ENCODE measurements at regions not wholly inside any gene's neighbourhood (a gene's known extent, or its start where the extent isn't known, plus 50 kb on each side); places are given as distances from the start of the nearest gene placed in this dataset.
A peak's percentile ranks its signal among the peaks of the same experiment; 100 is the strongest.

- Histone ChIP-seq H3K27me3 (ENCODE audit: insufficient read depth, low read length) (no peaks in the 10 kb centered on the region; the same call in 1 of the 2 replicates), H3K4me1 (ENCODE audit: insufficient read depth, low read length) (peaks cover 42% of the 10 kb centered on the region), H3K9ac (ENCODE audit: low read depth, low read length) (no peak overlapping the region), H3K27ac (ENCODE audit: low read depth, low read length) (peak overlapping the region; percentile 79), H3K4me3 (ENCODE audit: low read length) (no peak overlapping the region), H3K36me3 (ENCODE audit: insufficient read depth, low read length) (no peaks in the 10 kb centered on the region), H3K9me3 (ENCODE audit: insufficient read depth, low read depth, low read length) (no peaks in the 10 kb centered on the region)
- 42% methylated on average over 2 of the region's 2 CpGs for WGBS
These were observed 132.2 kb upstream of the FOXD3 start for GRCh38 chr1:63190171-63190570.

- 2% methylated on average over 7 of the region's 7 CpGs for WGBS
- Histone ChIP-seq H3K9ac (ENCODE audit: low read depth, low read length) (no peak overlapping the region), H3K4me3 (ENCODE audit: low read length) (peak overlapping the region; percentile 17; the same call in 1 of the 2 replicates), H3K36me3 (ENCODE audit: insufficient read depth, low read length) (no peaks in the 10 kb centered on the region), H3K4me1 (ENCODE audit: insufficient read depth, low read length) (peaks cover 32% of the 10 kb centered on the region), H3K27me3 (ENCODE audit: insufficient read depth, low read length) (peaks cover 64% of the 10 kb centered on the region), H3K9me3 (ENCODE audit: insufficient read depth, low read depth, low read length) (no peaks in the 10 kb centered on the region), H3K27ac (ENCODE audit: low read depth, low read length) (peak overlapping the region; percentile 15; the same call in 1 of the 2 replicates)
These were observed 123.4 kb upstream of the FOXD3 start for GRCh38 chr1:63198871-63199394.

- no peaks in the 10 kb centered on the region for H3K36me3 ChIP-seq (ENCODE audit: insufficient read depth, low read length)
- no peak overlapping the region; the same call in 1 of the 2 replicates for H3K4me3 ChIP-seq (ENCODE audit: low read length)
- H3K9me3 ChIP-seq (ENCODE audit: insufficient read depth, low read depth, low read length), result no peaks in the 10 kb centered on the region
- peaks cover 64% of the 10 kb centered on the region for H3K27me3 ChIP-seq (ENCODE audit: insufficient read depth, low read length)
- 28% methylated on average over 3 of the region's 7 CpGs for WGBS
- no peak overlapping the region for H3K9ac ChIP-seq (ENCODE audit: low read depth, low read length)
- H3K27ac ChIP-seq (ENCODE audit: low read depth, low read length), result peak overlapping the region; percentile 10; the same call in 1 of the 2 replicates
- peaks cover 32% of the 10 kb centered on the region for H3K4me1 ChIP-seq (ENCODE audit: insufficient read depth, low read length)
These were observed 122.5 kb upstream of the FOXD3 start for GRCh38 chr1:63199706-63200335.

DNA sequence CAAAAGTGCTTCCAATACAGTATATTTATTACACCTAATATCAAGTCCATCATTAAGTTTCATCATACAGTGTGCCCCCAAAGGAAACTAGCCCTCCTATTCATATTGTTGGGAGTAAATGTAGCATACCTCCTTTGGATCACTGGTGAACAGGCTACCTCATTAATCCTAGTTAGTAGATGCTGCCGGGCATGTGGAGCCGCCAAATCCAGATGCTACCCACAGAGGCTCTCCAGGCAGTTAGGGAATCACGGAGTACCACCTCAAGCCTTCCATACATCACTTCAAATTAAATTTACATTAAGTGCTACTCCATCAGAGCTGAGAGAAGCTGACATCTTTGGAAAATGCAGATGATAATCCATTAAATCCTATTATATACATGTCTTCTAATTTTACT, 121.7 kb upstream of the FOXD3 start:
- no peaks in the 10 kb centered on the region for H3K9me3 ChIP-seq (ENCODE audit: insufficient read depth, low read depth, low read length)
- H3K27ac ChIP-seq (ENCODE audit: low read depth, low read length), result no peak overlapping the region
- H3K4me1 ChIP-seq (ENCODE audit: insufficient read depth, low read length), result peaks cover 32% of the 10 kb centered on the region
- no peak overlapping the region for H3K9ac ChIP-seq (ENCODE audit: low read depth, low read length)
- no peaks in the 10 kb centered on the region for H3K36me3 ChIP-seq (ENCODE audit: insufficient read depth, low read length)
- H3K27me3 ChIP-seq (ENCODE audit: insufficient read depth, low read length), result peaks cover 64% of the 10 kb centered on the region
- 39% methylated on average over 3 of the region's 3 CpGs for WGBS
- no peak overlapping the region for H3K4me3 ChIP-seq (ENCODE audit: low read length)

- Histone ChIP-seq H3K4me3 (ENCODE audit: low read length) (no peak overlapping the region), H3K9me3 (ENCODE audit: insufficient read depth, low read depth, low read length) (no peaks in the 10 kb centered on the region), H3K27ac (ENCODE audit: low read depth, low read length) (no peak overlapping the region), H3K27me3 (ENCODE audit: insufficient read depth, low read length) (peaks cover 37% of the 10 kb centered on the region), H3K4me1 (ENCODE audit: insufficient read depth, low read length) (peaks cover 22% of the 10 kb centered on the region), H3K36me3 (ENCODE audit: insufficient read depth, low read length) (no peaks in the 10 kb centered on the region), H3K9ac (ENCODE audit: low read depth, low read length) (no peak overlapping the region)
- WGBS, result 98% methylated on average over 2 of the region's 2 CpGs
These were observed 118.7 kb upstream of the FOXD3 start for GRCh38 chr1:63203641-63204040.

DNA sequence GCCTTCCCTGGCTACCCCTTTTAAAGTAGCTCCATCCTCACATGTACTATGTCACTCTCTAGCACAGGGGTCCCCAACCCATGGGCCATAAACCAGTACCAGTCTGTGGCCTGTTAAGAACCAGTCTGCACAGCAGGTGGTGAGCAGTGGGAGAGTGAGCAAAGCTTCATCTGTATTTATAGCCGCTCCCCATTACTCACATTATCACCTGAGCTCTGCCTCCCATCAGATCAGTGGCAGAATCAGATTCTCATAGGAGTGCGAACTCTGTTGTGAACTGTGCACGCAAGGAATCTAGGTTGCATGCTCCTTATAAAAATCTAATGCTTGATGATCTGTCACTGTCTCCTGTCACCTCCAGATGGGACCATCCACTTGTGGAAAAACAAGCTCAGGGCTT, 116.6 kb upstream of the FOXD3 start:
- H3K27me3 ChIP-seq (ENCODE audit: insufficient read depth, low read length), result peaks cover 17% of the 10 kb centered on the region

GRCh38 chr1:63214553-63214952, 107.8 kb upstream of the FOXD3 start:
- Histone ChIP-seq H3K27ac (ENCODE audit: low read depth, low read length) (no peak overlapping the region), H3K4me3 (ENCODE audit: low read length) (no peak overlapping the region)
- WGBS, result 91% methylated on average over 1 of the region's 2 CpGs

More for the DNA sequence above, 116.6 kb upstream of the FOXD3 start:
- H3K9me3 ChIP-seq (ENCODE audit: insufficient read depth, low read depth, low read length), result no peaks in the 10 kb centered on the region
- 94% methylated on average over 3 of the region's 3 CpGs for WGBS
- no peak overlapping the region for H3K9ac ChIP-seq (ENCODE audit: low read depth, low read length)
- H3K4me3 ChIP-seq (ENCODE audit: low read length), result no peak overlapping the region
- H3K36me3 ChIP-seq (ENCODE audit: insufficient read depth, low read length), result no peaks in the 10 kb centered on the region
- peaks cover 12% of the 10 kb centered on the region for H3K4me1 ChIP-seq (ENCODE audit: insufficient read depth, low read length)
- no peak overlapping the region for H3K27ac ChIP-seq (ENCODE audit: low read depth, low read length)

GRCh38 chr1:63223426-63223825, 98.9 kb upstream of the FOXD3 start:
- Histone ChIP-seq H3K27ac (ENCODE audit: low read depth, low read length) (no peak overlapping the region), H3K36me3 (ENCODE audit: insufficient read depth, low read length) (no peaks in the 10 kb centered on the region), H3K4me3 (ENCODE audit: low read length) (no peak overlapping the region), H3K27me3 (ENCODE audit: insufficient read depth, low read length) (no peaks in the 10 kb centered on the region), H3K9ac (ENCODE audit: low read depth, low read length) (no peak overlapping the region), H3K9me3 (ENCODE audit: insufficient read depth, low read depth, low read length) (no peaks in the 10 kb centered on the region), H3K4me1 (ENCODE audit: insufficient read depth, low read length) (no peaks in the 10 kb centered on the region)
- 70% methylated on average over 4 of the region's 4 CpGs for WGBS

More at GRCh38 chr1:63214553-63214952, 107.8 kb upstream of the FOXD3 start:
- H3K36me3 ChIP-seq (ENCODE audit: insufficient read depth, low read length), result no peaks in the 10 kb centered on the region
- H3K27me3 ChIP-seq (ENCODE audit: insufficient read depth, low read length), result no peaks in the 10 kb centered on the region
- H3K9me3 ChIP-seq (ENCODE audit: insufficient read depth, low read depth, low read length), result peaks cover 5% of the 10 kb centered on the region
- H3K4me1 ChIP-seq (ENCODE audit: insufficient read depth, low read length), result peaks cover 1% of the 10 kb centered on the region; the same call in 1 of the 2 replicates
- H3K9ac ChIP-seq (ENCODE audit: low read depth, low read length), result no peak overlapping the region

DNA sequence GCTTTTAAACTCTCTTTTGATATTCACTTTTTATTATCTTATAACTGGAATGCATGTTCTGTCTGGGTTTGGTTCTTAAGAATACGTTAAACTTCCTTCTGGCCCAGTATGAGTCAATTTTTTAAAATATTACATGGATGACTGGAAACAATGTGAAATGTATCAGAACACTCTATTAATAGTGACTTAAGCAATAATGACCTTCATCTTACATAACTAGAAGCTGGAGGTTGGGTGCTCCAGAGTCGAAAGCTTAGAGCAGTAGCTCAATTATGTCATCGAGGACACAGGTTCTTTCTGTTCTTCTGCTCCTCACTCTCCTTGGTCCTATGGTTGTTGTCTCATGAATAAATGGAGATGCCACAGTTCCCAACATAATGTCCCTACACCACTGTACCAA, 91.6 kb upstream of the FOXD3 start:
- no peaks in the 10 kb centered on the region for H3K36me3 ChIP-seq (ENCODE audit: insufficient read depth, low read length)
- no peaks in the 10 kb centered on the region for H3K27me3 ChIP-seq (ENCODE audit: insufficient read depth, low read length)
- H3K27ac ChIP-seq (ENCODE audit: low read depth, low read length), result no peak overlapping the region
- WGBS, result 100% methylated on average over 2 of the region's 3 CpGs
- no peak overlapping the region for H3K4me3 ChIP-seq (ENCODE audit: low read length)
- no peak overlapping the region for H3K9ac ChIP-seq (ENCODE audit: low read depth, low read length)
- peaks cover 4% of the 10 kb centered on the region; the same call in 1 of the 2 replicates for H3K4me1 ChIP-seq (ENCODE audit: insufficient read depth, low read length)
- H3K9me3 ChIP-seq (ENCODE audit: insufficient read depth, low read depth, low read length), result peaks cover 5% of the 10 kb centered on the region; the same call in 1 of the 2 replicates

GRCh38 chr1:63238721-63239120, 83.6 kb upstream of the FOXD3 start:
- Histone ChIP-seq H3K4me3 (ENCODE audit: low read length) (no peak overlapping the region), H3K9ac (ENCODE audit: low read depth, low read length) (no peak overlapping the region), H3K36me3 (ENCODE audit: insufficient read depth, low read length) (no peaks in the 10 kb centered on the region), H3K27ac (ENCODE audit: low read depth, low read length) (no peak overlapping the region), H3K4me1 (ENCODE audit: insufficient read depth, low read length) (no peaks in the 10 kb centered on the region), H3K9me3 (ENCODE audit: insufficient read depth, low read depth, low read length) (peaks cover 5% of the 10 kb centered on the region; the same call in 1 of the 2 replicates), H3K27me3 (ENCODE audit: insufficient read depth, low read length) (no peaks in the 10 kb centered on the region)
- WGBS, result 100% methylated on average over 1 of the region's 1 CpG

DNA sequence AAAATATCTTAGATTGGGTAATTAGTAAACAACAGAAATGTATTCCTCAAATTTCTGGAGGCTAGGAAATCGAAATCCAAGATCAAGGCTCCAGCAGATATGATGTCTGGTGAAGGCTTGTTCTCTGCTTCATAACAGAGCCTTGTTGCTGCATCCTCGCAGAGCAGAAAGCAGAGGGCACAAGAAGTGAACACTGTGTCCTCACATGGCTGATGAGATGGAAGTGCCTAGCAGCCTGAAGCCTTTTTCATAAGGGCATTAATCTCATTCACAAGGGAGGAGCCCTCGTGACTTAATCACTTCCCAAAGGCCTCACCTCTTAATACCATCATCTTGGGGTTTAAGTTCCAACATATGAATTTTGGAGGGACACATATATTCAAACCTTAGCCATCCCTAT, 77.2 kb upstream of the FOXD3 start:
- whole genome bisulfite sequencing, result 97% methylated on average over 3 of the region's 3 CpGs
- Histone ChIP-seq H3K27me3 (ENCODE audit: insufficient read depth, low read length) (no peaks in the 10 kb centered on the region), H3K27ac (ENCODE audit: low read depth, low read length) (no peak overlapping the region), H3K4me3 (ENCODE audit: low read length) (no peak overlapping the region), H3K9me3 (ENCODE audit: insufficient read depth, low read depth, low read length) (no peaks in the 10 kb centered on the region), H3K4me1 (ENCODE audit: insufficient read depth, low read length) (0 out of 2 replicates have a peak, but pooled peaks cover 5% of the 10 kb centered on the region), H3K36me3 (ENCODE audit: insufficient read depth, low read length) (no peaks in the 10 kb centered on the region), H3K9ac (ENCODE audit: low read depth, low read length) (no peak overlapping the region)
